H54 (cell line): ENCODE measurements at regions not wholly inside any gene's neighbourhood (a gene's known extent, or its start where the extent isn't known, plus 50 kb on each side); places are given as distances from the start of the nearest gene placed in this dataset.
A peak's percentile ranks its signal among the peaks of the same experiment; 100 is the strongest.

Experiments used
- DNase-seq: peaks from one replicate; pipeline ENCODE4 v3.0.0; 2011; ENCODE audit warnings: low spot score, mixed read lengths; ENCODE audit not compliant: insufficient read length
- FAIRE-seq: peaks from 3 replicates; lab custom pipeline; 2011; peaks lifted over from hg19 to GRCh38; lab: Jason Lieb, UNC
- POLR2A ChIP-seq: IDR thresholded peaks from 2 replicates; pipeline ENCODE4 v1.6.1; 2011; ENCODE audit warnings: low read depth, mild to moderate bottlenecking, low read length

- no peak for DNase-seq
- no peak for TF ChIP-seq POLR2A
- FAIRE-seq: no peak
Measured at GRCh38 chr3:124291008-124291407, 299.1 kb upstream of the ROPN1 start.

GRCh38 chr3:124292329-124292728 lies 300.4 kb upstream of the ROPN1 start:
- no peak for DNase-seq
- TF ChIP-seq POLR2A: no peak
- FAIRE-seq: no peak

- no peak for DNase-seq
- no peak for TF ChIP-seq POLR2A
- no peak for FAIRE-seq
Measured at GRCh38 chr3:124293584-124293983, 301.7 kb upstream of the ROPN1 start.

DNA sequence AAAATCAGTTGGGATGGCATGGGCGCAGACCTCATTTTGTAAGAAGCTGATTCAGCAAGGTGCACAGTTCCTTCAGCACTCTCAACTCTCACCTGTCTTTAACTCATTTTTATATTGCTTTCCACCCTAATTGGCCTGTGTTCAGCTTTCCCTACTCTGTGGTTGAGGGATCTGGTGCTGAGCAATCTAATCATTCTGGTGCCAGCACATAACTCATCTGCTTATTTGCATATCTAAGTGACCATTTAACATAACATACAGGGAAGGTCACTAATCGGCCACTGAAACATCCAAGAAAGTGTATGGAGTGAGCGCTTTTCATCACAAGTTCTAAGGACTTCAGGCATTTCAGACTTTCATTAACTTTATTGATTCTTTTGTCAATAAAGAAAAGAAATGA lies 303.4 kb upstream of the ROPN1 start:
- FAIRE-seq: no peak

DNA sequence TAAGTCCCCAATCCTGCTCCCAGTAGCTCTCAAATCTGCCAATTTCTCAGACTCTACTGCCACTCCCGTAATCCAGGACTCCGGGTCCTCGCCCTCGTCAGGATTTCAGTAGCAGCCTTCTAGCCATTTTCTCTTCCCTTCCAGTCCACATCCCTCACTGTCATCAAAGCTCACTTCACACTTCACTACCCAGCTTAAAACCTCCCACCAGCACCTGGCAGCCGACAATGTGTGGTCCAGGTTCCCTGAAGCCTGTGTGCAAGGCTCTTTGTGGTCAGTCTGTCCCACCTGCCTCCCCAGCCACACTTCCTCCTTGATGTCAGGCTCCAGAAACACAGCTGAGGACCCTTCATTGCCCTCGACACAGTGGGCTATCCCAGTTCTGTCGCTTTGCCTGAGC lies 304.5 kb upstream of the ROPN1 start:
- TF ChIP-seq POLR2A: no peak

More for the DNA sequence above, 303.4 kb upstream of the ROPN1 start:
- no peak for TF ChIP-seq POLR2A
- DNase-seq: no peak

DNA sequence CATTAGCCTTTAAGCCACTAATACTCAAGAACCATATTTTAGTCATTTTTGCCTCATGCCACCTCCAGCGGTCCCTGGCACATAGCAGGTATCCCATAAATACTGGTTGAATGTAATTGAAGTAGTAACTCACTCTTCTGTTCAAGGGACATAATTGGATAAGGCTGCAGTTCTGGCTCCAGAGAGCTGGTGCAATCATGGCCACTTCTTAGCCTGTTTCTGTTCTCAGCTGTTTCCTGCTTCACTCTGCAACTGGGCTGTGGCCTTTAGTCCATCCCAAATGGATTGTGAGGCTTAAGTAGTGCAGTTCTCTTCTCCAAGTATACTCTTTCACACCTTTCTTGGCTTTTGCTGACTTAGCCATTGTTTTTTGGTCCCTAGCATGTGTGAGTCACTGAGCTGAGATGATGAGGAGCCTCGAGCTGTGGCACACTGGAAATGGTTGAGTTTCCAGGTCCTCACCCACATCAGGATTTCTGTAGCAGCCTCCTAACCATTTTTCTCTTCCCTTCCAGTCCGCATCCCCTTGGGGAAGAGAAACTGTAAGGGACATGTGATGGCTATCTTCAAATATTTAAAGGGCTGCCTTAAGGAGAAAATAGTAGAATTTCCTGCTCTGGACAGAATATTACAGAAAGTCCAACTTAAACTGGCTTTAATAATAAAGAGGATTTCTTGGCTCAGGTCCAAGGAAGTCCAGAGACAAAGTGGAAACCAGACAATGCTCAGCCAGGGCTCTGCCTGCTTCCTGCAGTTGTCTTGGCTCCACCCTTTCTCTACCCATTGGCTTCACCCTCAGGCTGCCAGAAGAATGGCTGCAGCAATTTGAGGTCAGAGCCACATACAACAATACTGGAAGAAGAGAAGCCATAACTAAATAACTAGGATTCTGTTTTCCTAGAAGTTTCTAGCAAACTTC lies 305.4 kb upstream of the ROPN1 start:
- FAIRE-seq (no peak), DNase-seq (no peak)
- no peak for TF ChIP-seq POLR2A

More for the DNA sequence above, 304.5 kb upstream of the ROPN1 start:
- FAIRE-seq (no peak), DNase-seq (no peak)

- no peak for DNase-seq
- TF ChIP-seq POLR2A: no peak
- FAIRE-seq: no peak
Measured at GRCh38 chr3:124298301-124298700, 306.4 kb upstream of the ROPN1 start.

- no peak for TF ChIP-seq POLR2A
- DNase-seq (no peak), FAIRE-seq (no peak)
Measured at GRCh38 chr3:124298951-124299350, 307.0 kb upstream of the ROPN1 start.

DNA sequence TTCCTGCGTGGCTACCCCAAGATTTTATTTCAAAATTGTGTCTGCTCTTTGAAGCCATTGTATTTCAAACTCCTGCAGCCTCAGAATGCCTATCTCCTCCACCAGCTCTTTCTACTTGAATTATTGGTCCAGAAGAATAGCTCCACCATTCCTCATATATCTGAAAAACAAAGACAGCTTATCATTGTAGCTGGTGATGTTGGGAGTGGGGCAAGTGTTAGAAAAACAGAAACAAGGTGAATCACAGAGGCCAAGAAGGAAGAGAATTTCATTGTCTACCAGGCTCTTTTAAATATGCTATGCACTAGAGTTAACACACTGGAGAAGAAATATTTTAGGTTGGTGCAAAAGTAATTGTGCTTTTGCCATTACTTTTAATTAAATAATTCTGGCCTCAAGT lies 307.9 kb upstream of the ROPN1 start:
- DNase-seq: no peak
- no peak for FAIRE-seq
- TF ChIP-seq POLR2A: no peak

GRCh38 chr3:124300416-124300815 lies 308.5 kb upstream of the ROPN1 start:
- FAIRE-seq: no peak
- no peak for DNase-seq
- TF ChIP-seq POLR2A: no peak

DNA sequence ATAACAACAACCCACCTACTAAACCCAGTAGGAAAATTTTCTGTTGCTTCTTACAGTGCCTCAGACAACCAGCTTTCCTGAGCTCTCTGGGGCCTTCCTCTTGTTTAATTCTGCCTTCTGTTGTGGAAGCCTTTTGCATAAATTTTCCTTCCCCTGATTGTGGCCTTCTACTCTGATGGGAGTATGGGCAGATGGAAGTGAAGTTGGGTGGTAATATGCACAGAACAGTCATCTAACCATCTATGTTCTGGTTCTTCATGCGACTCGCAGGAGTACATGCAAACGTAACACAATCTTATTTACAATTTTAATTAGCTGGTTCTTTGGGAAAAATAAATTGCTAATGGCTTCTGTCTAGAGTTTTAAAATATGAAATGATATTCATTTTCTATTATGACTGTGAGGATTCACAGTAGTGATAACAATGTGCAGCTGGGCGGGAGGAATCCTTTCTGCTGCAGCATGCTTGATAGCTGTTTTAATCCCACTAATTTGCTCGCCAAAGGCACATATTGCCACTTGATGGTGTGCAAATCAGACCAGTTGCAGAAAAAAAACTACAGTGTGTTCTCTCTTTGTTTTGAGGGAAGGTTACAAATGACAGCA lies 311.5 kb upstream of the ROPN1 start:
- FAIRE-seq (no peak), DNase-seq (no peak)
- no peak for TF ChIP-seq POLR2A

DNA sequence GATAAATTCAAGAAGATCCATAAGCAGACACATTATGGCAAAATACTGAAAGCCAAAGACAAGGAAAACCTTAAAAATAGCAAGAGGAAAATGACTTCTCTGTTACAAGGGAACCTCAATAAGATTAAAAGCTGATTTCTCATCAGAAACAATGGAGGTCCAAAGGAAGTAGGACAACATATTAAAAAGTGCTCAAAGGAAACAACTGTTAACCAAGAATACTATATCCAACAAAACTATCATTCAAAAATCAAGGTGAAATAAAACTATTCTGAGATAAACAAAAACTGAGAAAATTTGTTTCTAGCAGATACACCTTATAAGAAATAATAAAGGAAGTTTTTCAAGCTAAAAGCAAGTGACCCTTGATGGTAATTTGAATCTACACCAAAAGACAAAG lies 314.7 kb upstream of the ROPN1 start:
- no peak for TF ChIP-seq POLR2A
- FAIRE-seq (no peak), DNase-seq (no peak)

GRCh38 chr3:124313621-124314020 lies 321.7 kb upstream of the ROPN1 start:
- no peak for TF ChIP-seq POLR2A
- DNase-seq (no peak), FAIRE-seq (no peak)

DNA sequence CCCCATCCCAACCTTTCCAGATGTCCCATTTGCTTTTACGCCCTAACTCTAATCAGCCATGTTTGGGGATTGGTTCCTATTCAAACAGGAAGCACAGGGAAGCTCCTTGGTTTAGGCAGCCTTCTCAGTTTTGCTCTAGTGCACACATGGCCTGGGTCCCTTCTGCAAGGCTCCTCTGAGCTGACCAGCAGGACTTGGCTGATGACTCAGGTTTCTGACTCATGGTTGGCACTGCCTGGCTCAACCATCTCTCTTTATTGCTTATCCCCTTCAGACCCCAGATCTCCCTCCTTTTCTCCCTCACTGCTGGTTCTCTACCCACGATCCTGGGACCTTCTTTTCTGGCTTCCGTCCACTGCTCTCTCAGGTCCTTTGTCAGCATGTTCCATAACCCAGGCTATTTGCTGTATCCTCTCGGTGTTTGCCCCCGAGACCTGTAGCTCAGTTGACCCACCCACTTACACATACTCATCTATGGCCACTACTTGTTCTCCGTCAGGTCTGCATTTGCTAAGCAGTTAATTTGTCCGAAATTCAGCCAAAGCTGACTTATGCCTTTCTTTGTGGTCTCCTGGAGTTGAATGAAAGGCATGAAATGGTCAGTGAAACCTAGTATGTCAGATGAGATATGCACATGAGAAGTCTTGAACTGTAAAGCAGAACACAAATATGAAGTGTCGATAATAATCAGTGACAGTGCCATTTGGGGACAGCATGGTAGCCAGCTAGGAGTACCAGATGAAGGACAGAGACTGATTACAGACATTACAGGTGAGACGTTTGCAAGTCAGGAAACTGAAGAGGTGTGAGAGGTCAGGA lies 323.5 kb upstream of the ROPN1 start:
- no peak for TF ChIP-seq POLR2A
- FAIRE-seq: no peak
- peak; percentile 50 for DNase-seq
